Activated CD8-positive, alpha-beta T cell treated with anti-CD3 and anti-CD28 coated beads for 36 hours (primary cell): ENCODE measurements at regions not wholly inside any gene's neighbourhood (a gene's known extent, or its start where the extent isn't known, plus 50 kb on each side); places are given as distances from the start of the nearest gene placed in this dataset.
"Not testable (repeated sequence)": the region's sequence is repeated elsewhere in the genome, so short reads cannot be mapped to it uniquely, and the experiment has no call there.

Experiments
- ATAC-seq: fragments of 200-7000 bp; cut with Tn5 transposase; one replicate; pipeline ENCODE4 v1.10.0; 2021; ENCODE audit warnings: mild to moderate bottlenecking, moderate library complexity
- CTCF ChIA-PET: fragments of 350-600 bp; sonication (Branson Sonifier 250); formaldehyde crosslinking; loops from one replicate; lab custom pipeline; 2021; ENCODE audit warnings: antibody characterized with exemption; lab: Charles Lee
- POLR2A ChIA-PET: fragments of 350-600 bp; sonication (Branson Sonifier 250); formaldehyde crosslinking; loops from one replicate; lab custom pipeline; 2021; ENCODE audit warnings: antibody characterized with exemption; lab: Charles Lee
- DNase-seq: peaks from one replicate; pipeline ENCODE4 v3.0.0-alpha.2; 2020
- H3K27ac Mint-ChIP-seq: one replicate; pipeline ENCODE4 v1.8.0; 2021; ENCODE audit warnings: mild to moderate bottlenecking, mixed read lengths
- H3K27me3 Mint-ChIP-seq: one replicate; pipeline ENCODE4 v1.8.0; 2021; ENCODE audit warnings: mixed read lengths
- H3K36me3 Mint-ChIP-seq: one replicate; pipeline ENCODE4 v1.8.0; 2021; ENCODE audit warnings: low read depth, mixed read lengths
- H3K4me1 Mint-ChIP-seq: one replicate; pipeline ENCODE4 v1.8.0; 2021; ENCODE audit warnings: low read depth, mixed read lengths
- H3K4me3 Mint-ChIP-seq: one replicate; pipeline ENCODE4 v1.8.0; 2021; ENCODE audit warnings: mild to moderate bottlenecking, moderate library complexity, mixed read lengths
- H3K9me3 Mint-ChIP-seq: one replicate; pipeline ENCODE4 v1.8.0; 2021; ENCODE audit warnings: mixed read lengths
- intact Hi-C: fragments of 100-400 bp; cut with micrococcal nuclease; formaldehyde crosslinking; loops from one replicate; pipeline ENCODE4 v1.10.0; 2022
- TF ChIP-seq, protein P1 (sequence below): fragments of 200-600 bp; IDR thresholded peaks from one replicate; pipeline ENCODE4 v1.8.0; 2022; ENCODE audit warnings: antibody characterized with exemption, mild to moderate bottlenecking

- intact Hi-C loops, result no loop called here
- TF ChIP-seq, protein P1, sequence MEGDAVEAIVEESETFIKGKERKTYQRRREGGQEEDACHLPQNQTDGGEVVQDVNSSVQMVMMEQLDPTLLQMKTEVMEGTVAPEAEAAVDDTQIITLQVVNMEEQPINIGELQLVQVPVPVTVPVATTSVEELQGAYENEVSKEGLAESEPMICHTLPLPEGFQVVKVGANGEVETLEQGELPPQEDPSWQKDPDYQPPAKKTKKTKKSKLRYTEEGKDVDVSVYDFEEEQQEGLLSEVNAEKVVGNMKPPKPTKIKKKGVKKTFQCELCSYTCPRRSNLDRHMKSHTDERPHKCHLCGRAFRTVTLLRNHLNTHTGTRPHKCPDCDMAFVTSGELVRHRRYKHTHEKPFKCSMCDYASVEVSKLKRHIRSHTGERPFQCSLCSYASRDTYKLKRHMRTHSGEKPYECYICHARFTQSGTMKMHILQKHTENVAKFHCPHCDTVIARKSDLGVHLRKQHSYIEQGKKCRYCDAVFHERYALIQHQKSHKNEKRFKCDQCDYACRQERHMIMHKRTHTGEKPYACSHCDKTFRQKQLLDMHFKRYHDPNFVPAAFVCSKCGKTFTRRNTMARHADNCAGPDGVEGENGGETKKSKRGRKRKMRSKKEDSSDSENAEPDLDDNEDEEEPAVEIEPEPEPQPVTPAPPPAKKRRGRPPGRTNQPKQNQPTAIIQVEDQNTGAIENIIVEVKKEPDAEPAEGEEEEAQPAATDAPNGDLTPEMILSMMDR, result no peak
- Mint-ChIP-seq H3K27ac (no peak overlapping the region), H3K36me3 (peaks cover 3% of the 10 kb centered on the region), H3K4me1 (no peaks in the 10 kb centered on the region), H3K4me3 (no peak overlapping the region), H3K9me3 (peaks cover 6% of the 10 kb centered on the region), H3K27me3 (no peaks in the 10 kb centered on the region)
- DNase-seq, result no peak
- ChIA-PET CTCF (no interaction called here), POLR2A (no interaction called here)
- no peak for ATAC-seq
Measured at GRCh38 chr2:186170693-186171092, 315.4 kb upstream of the ZC3H15 start.

DNA sequence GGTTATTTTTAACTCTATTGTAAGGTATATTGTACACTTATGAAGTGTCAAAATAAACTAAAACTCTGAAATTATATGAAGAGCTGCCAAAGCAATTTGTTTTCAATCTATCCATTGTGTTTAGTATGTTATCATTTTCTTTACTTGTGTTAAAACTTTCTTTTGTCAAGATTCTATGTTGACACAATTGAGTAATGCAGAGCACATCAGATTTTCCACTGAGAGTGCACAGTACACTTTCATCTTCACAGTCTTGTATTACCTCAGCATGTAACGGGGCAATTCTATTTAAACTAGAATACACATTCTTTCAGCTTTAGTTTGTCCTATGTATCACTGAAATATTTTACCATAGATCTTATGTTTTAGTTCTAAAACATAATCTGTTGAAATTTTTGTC is 304.4 kb upstream of the ZC3H15 start:
- intact Hi-C loops, result no loop called here
- no peaks in the 10 kb centered on the region for H3K27me3 Mint-ChIP-seq
- H3K4me3 Mint-ChIP-seq, result no peak overlapping the region
- H3K4me1 Mint-ChIP-seq, result peaks cover 1% of the 10 kb centered on the region
- H3K27ac Mint-ChIP-seq, result no peak overlapping the region
- ATAC-seq (no peak), DNase-seq (no peak)
- ChIA-PET CTCF (no interaction called here), POLR2A (no interaction called here)
- no peaks in the 10 kb centered on the region for H3K36me3 Mint-ChIP-seq
- TF ChIP-seq, protein P1, result no peak
- H3K9me3 Mint-ChIP-seq, result no peaks in the 10 kb centered on the region

DNA sequence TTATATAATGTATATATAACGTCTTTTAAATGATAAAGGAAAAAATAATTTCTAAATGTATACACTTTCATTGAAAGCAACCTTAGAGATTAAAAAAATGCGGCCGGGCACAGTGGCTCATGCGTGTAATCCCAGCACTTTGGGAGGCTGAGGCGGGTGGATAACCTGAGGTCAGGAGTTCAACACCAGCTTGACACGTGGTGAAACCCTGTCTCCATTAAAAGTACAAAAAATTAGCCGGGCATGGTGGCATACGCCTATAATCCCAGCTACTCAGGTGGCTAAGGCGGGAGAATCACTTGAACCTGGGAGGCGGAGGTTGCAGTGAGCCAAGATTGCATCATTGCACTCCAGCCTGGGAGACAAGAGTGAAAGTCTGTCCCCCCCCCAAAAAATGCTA is 303.7 kb upstream of the ZC3H15 start:
- not testable (repeated sequence) for H3K36me3 Mint-ChIP-seq

DNA sequence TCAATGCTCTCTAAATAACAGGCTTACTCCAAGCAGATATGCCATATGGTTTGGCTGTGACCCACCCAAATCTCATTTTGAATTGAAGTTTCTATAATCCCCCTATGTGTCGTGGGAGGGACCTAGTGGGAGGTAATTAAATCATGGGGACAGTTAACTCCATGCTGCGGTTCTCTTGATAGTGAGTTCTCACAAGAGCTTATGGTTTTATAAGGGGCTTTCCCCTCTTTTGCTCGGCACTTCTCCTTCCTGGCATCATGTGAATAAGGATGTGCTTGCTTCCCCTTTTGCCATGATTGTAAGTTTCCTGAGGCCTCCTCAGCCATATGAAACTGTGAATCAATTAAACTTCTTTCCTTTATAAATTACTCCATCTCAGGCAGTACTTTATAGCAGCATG is 302.7 kb upstream of the ZC3H15 start:
- TF ChIP-seq, protein P1, result no peak
- Mint-ChIP-seq H3K9me3 (no peaks in the 10 kb centered on the region), H3K4me3 (no peak overlapping the region), H3K27me3 (no peaks in the 10 kb centered on the region), H3K36me3 (no peaks in the 10 kb centered on the region), H3K4me1 (peaks cover 1% of the 10 kb centered on the region), H3K27ac (no peak overlapping the region)
- DNase-seq (no peak), ATAC-seq (no peak)
- intact Hi-C loops, result no loop called here
- ChIA-PET CTCF (no interaction called here), POLR2A (no interaction called here)

More for the DNA sequence above, 303.7 kb upstream of the ZC3H15 start:
- intact Hi-C loops, H3K9me3 Mint-ChIP-seq, DNase-seq, H3K4me3 Mint-ChIP-seq, H3K27me3 Mint-ChIP-seq, H3K27ac Mint-ChIP-seq, ATAC-seq, H3K4me1 Mint-ChIP-seq, POLR2A ChIA-PET, CTCF ChIA-PET: not testable (repeated sequence)

DNA sequence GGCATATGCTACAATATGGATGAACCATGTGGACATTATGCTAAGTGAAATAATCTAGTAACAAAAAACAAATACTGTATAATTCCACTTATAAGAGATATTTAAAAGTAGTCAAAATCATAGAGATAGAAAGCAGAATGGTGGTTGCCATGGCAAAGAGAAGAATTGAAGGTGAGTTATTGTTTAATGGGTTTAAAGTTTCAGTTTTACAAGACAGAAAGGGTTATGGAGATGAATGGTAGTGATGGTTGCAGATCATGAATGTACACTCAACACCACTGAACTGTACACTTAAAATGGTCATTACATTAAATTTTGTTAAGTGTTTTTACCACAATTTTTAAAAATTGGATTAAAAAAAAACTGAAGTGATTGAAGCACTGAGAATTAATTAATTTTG is 298.2 kb upstream of the ZC3H15 start:
- POLR2A ChIA-PET, result no interaction called here
- Mint-ChIP-seq H3K4me3 (no peak overlapping the region), H3K27ac (no peak overlapping the region), H3K36me3 (peaks cover 1% of the 10 kb centered on the region), H3K27me3 (no peaks in the 10 kb centered on the region), H3K9me3 (no peaks in the 10 kb centered on the region), H3K4me1 (no peaks in the 10 kb centered on the region)
- TF ChIP-seq, protein P1, result no peak
- intact Hi-C loops, result no loop called here
- CTCF ChIA-PET, result no interaction called here
- DNase-seq (no peak), ATAC-seq (no peak)

- H3K36me3 Mint-ChIP-seq, result peaks cover 1% of the 10 kb centered on the region
- no peaks in the 10 kb centered on the region for H3K4me1 Mint-ChIP-seq
- TF ChIP-seq, protein P1, result no peak
- ChIA-PET CTCF (no interaction called here), POLR2A (no interaction called here)
- no peaks in the 10 kb centered on the region for H3K27me3 Mint-ChIP-seq
- intact Hi-C loops, result no loop called here
- no peak overlapping the region for H3K27ac Mint-ChIP-seq
- H3K9me3 Mint-ChIP-seq, result no peaks in the 10 kb centered on the region
- no peak for ATAC-seq
- H3K4me3 Mint-ChIP-seq, result no peak overlapping the region
- DNase-seq, result no peak
Measured at GRCh38 chr2:186189816-186190215, 296.2 kb upstream of the ZC3H15 start.
